Skin of body (tissue), 1 donor: ENCODE measurements at regions not wholly inside any gene's neighbourhood (a gene's known extent, or its start where the extent isn't known, plus 50 kb on each side); places are given as distances from the start of the nearest gene placed in this dataset.

Source experiments
- DNase-seq: peaks from one replicate; lab custom pipeline; 2025; lab: John Stamatoyannopoulos, UW

GRCh38 chr9:86660146-86660943 lies 287.0 kb downstream of the GAS1 start:
- DNase-seq = no peak

- DNase-seq = no peak
Observed at GRCh38 chr9:86659413-86660046, 287.8 kb downstream of the GAS1 start.

GRCh38 chr9:86655147-86655546 lies 292.2 kb downstream of the GAS1 start:
- no peak for DNase-seq

- no peak for DNase-seq
Observed at GRCh38 chr9:86653466-86653865, 293.8 kb downstream of the GAS1 start.

- DNase-seq = peak; percentile 93
Observed at GRCh38 chr9:86652736-86653135, 294.6 kb downstream of the GAS1 start.

- no peak for DNase-seq
Observed at GRCh38 chr9:86649913-86650312, 295.7 kb upstream of the TUT7 start.

- DNase-seq = no peak
Observed at GRCh38 chr9:86648828-86649170, 294.6 kb upstream of the TUT7 start.

- DNase-seq = no peak
Observed at GRCh38 chr9:86648156-86648827, 294.1 kb upstream of the TUT7 start.

- DNase-seq = no peak
Observed at GRCh38 chr9:86645303-86645702, 291.1 kb upstream of the TUT7 start.

- no peak for DNase-seq
Observed at GRCh38 chr9:86644675-86645034, 290.4 kb upstream of the TUT7 start.

GRCh38 chr9:86643946-86644674 lies 289.9 kb upstream of the TUT7 start:
- no peak for DNase-seq

GRCh38 chr9:86642721-86643120 lies 288.5 kb upstream of the TUT7 start:
- no peak for DNase-seq

- DNase-seq = no peak
Observed at GRCh38 chr9:86641970-86642369, 287.8 kb upstream of the TUT7 start.

- DNase-seq = no peak
Observed at GRCh38 chr9:86639899-86640379, 285.7 kb upstream of the TUT7 start.

- no peak for DNase-seq
Observed at GRCh38 chr9:86639287-86639686, 285.1 kb upstream of the TUT7 start.

- no peak for DNase-seq
Observed at GRCh38 chr9:86638109-86638508, 283.9 kb upstream of the TUT7 start.

- DNase-seq = no peak
Observed at GRCh38 chr9:86637515-86637914, 283.3 kb upstream of the TUT7 start.

GRCh38 chr9:86636519-86636918 lies 282.3 kb upstream of the TUT7 start:
- no peak for DNase-seq

GRCh38 chr9:86636038-86636437 lies 281.8 kb upstream of the TUT7 start:
- no peak for DNase-seq

GRCh38 chr9:86634501-86634900 lies 280.3 kb upstream of the TUT7 start:
- no peak for DNase-seq

- no peak for DNase-seq
Observed at GRCh38 chr9:86633945-86634344, 279.7 kb upstream of the TUT7 start.

GRCh38 chr9:86632537-86632936 lies 278.3 kb upstream of the TUT7 start:
- DNase-seq = no peak
